HG03571 (cell line): ENCODE measurements at regions not wholly inside any gene's neighbourhood (a gene's known extent, or its start where the extent isn't known, plus 50 kb on each side); places are given as distances from the start of the nearest gene placed in this dataset.
A peak's percentile ranks its signal among the peaks of the same experiment; 100 is the strongest.

ENCODE experiments used
- ATAC-seq: cut with Tn5 transposase; IDR thresholded peaks from one replicate; pipeline ENCODE4 v1.9.1; 2021; ENCODE audit not compliant: unreplicated experiment

- ATAC-seq = no peak
Observed at GRCh38 chr12:126708492-126708896, 1558.5 kb upstream of the TMEM132C start.

- ATAC-seq = no peak
Observed at GRCh38 chr12:126718365-126718764, 1548.6 kb upstream of the TMEM132C start.

GRCh38 chr12:126719912-126720705 lies 1546.9 kb upstream of the TMEM132C start:
- ATAC-seq = no peak

GRCh38 chr12:126726481-126727217 lies 1540.3 kb upstream of the TMEM132C start:
- ATAC-seq = no peak

- ATAC-seq = no peak
Observed at GRCh38 chr12:126727218-126728075, 1539.5 kb upstream of the TMEM132C start.

- no peak for ATAC-seq
Observed at GRCh38 chr12:126734296-126734695, 1532.7 kb upstream of the TMEM132C start.

GRCh38 chr12:126734710-126735109 lies 1532.3 kb upstream of the TMEM132C start:
- no peak for ATAC-seq

- no peak for ATAC-seq
Observed at GRCh38 chr12:126741536-126742240, 1525.3 kb upstream of the TMEM132C start.

GRCh38 chr12:126742241-126742641 lies 1524.7 kb upstream of the TMEM132C start:
- no peak for ATAC-seq

GRCh38 chr12:126747530-126748149 lies 1519.3 kb upstream of the TMEM132C start:
- ATAC-seq = no peak

- ATAC-seq = no peak
Observed at GRCh38 chr12:126752021-126752420, 1514.9 kb upstream of the TMEM132C start.

- no peak for ATAC-seq
Observed at GRCh38 chr12:126757326-126757725, 1509.6 kb upstream of the TMEM132C start.

- no peak for ATAC-seq
Observed at GRCh38 chr12:126760092-126760491, 1506.9 kb upstream of the TMEM132C start.

GRCh38 chr12:126761420-126761819 lies 1505.5 kb upstream of the TMEM132C start:
- no peak for ATAC-seq

GRCh38 chr12:126762150-126762549 lies 1504.8 kb upstream of the TMEM132C start:
- ATAC-seq = no peak

- ATAC-seq = no peak
Observed at GRCh38 chr12:126763359-126763758, 1503.6 kb upstream of the TMEM132C start.

- no peak for ATAC-seq
Observed at GRCh38 chr12:126767334-126767733, 1499.6 kb upstream of the TMEM132C start.

- no peak for ATAC-seq
Observed at GRCh38 chr12:126768517-126768916, 1498.5 kb upstream of the TMEM132C start.

GRCh38 chr12:126770188-126770587 lies 1496.8 kb upstream of the TMEM132C start:
- no peak for ATAC-seq

- peak; percentile 79 for ATAC-seq
Observed at GRCh38 chr12:126772171-126772864, 1494.7 kb upstream of the TMEM132C start.
